ENCODE measurements at regions not wholly inside any gene's neighbourhood (a gene's known extent, or its start where the extent isn't known, plus 50 kb on each side); places are given as distances from the start of the nearest gene placed in this dataset.

GRCh38 chr2:226179010-226179409, 620.6 kb downstream of the IRS1 start:
- TF ChIP-seq, protein P1, sequence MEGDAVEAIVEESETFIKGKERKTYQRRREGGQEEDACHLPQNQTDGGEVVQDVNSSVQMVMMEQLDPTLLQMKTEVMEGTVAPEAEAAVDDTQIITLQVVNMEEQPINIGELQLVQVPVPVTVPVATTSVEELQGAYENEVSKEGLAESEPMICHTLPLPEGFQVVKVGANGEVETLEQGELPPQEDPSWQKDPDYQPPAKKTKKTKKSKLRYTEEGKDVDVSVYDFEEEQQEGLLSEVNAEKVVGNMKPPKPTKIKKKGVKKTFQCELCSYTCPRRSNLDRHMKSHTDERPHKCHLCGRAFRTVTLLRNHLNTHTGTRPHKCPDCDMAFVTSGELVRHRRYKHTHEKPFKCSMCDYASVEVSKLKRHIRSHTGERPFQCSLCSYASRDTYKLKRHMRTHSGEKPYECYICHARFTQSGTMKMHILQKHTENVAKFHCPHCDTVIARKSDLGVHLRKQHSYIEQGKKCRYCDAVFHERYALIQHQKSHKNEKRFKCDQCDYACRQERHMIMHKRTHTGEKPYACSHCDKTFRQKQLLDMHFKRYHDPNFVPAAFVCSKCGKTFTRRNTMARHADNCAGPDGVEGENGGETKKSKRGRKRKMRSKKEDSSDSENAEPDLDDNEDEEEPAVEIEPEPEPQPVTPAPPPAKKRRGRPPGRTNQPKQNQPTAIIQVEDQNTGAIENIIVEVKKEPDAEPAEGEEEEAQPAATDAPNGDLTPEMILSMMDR (IDR thresholded peaks at IDR 0.05): no peak
- no peaks in the 10 kb centered on the region for H3K27me3 Mint-ChIP-seq (ENCODE audit: unreplicated experiment)
- H3K36me3 Mint-ChIP-seq (ENCODE audit: unreplicated experiment): peaks cover 4% of the 10 kb centered on the region
- DNase-seq (ENCODE audit: extremely low spot score, unreplicated experiment): no peak
- no peak overlapping the region for H3K4me3 Mint-ChIP-seq (ENCODE audit: unreplicated experiment)
- peaks cover 1% of the 10 kb centered on the region for H3K4me1 Mint-ChIP-seq (ENCODE audit: unreplicated experiment)
- no peak overlapping the region for H3K27ac Mint-ChIP-seq (ENCODE audit: unreplicated experiment)
- peaks cover 18% of the 10 kb centered on the region for H3K9me3 Mint-ChIP-seq (ENCODE audit: unreplicated experiment)

DNA sequence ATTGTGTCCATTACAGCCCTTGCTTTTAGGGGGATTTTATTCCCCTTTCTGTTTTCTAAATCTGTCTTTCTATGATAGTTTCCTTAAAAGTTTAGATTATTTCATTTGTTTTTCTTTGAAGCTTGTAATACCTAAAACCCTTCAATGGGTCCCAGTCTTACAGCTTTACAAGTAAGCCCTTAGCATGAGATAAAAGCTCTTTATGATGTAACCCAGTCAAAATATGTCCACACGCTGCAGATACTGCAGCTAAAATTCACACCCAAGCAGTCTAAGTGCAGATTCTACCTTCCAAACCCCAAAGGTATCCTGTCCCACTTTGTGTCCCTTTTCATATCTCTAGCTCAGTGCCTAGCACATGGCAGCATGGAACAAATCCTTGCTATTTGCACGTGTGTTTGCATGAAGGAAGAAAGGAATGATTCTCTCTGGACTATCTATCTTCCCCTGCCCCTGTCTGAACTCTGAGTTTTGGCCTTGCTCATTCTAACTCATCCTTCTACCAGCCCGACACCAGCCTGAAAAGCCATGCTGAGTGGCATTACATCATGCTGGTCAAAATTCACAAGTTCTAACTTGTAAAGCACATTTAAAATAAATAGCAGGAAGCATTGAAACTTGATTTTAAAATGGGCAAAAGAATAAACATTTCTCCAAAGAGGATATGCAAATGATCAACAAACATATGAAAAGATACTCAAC, 623.2 kb downstream of the IRS1 start:
- peaks cover 18% of the 10 kb centered on the region for H3K9me3 Mint-ChIP-seq (ENCODE audit: unreplicated experiment)
- DNase-seq (ENCODE audit: extremely low spot score, unreplicated experiment): no peak
- H3K27ac Mint-ChIP-seq (ENCODE audit: unreplicated experiment): no peak overlapping the region
- TF ChIP-seq, protein P1 (IDR thresholded peaks at IDR 0.05): no peak
- no peaks in the 10 kb centered on the region for H3K27me3 Mint-ChIP-seq (ENCODE audit: unreplicated experiment)
- no peaks in the 10 kb centered on the region for H3K4me1 Mint-ChIP-seq (ENCODE audit: unreplicated experiment)
- no peak overlapping the region for H3K4me3 Mint-ChIP-seq (ENCODE audit: unreplicated experiment)
- peaks cover 4% of the 10 kb centered on the region for H3K36me3 Mint-ChIP-seq (ENCODE audit: unreplicated experiment)

DNA sequence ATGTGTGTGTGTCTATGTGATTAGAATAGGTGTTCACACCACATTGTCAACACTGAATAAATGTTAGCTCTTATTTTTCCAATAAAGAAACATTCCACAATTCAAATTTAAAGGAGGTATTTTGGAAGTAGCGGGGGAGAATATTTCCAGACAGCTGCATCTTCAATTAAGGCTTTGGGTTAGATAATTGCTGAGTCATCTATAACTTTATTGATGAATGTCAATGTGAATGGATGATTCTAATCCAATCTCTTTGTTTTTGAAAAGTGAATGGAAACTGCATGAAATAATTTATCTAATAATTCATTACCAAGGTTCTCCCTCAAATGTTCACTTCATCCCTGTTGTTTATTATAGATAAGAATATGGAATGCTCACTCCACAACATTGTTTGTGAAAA, 625.2 kb downstream of the IRS1 start:
- Mint-ChIP-seq H3K9me3 (ENCODE audit: unreplicated experiment) (peaks cover 16% of the 10 kb centered on the region), H3K4me1 (ENCODE audit: unreplicated experiment) (no peaks in the 10 kb centered on the region), H3K36me3 (ENCODE audit: unreplicated experiment) (peaks cover 4% of the 10 kb centered on the region), H3K27me3 (ENCODE audit: unreplicated experiment) (no peaks in the 10 kb centered on the region), H3K4me3 (ENCODE audit: unreplicated experiment) (no peak overlapping the region), H3K27ac (ENCODE audit: unreplicated experiment) (no peak overlapping the region)
- TF ChIP-seq, protein P1 (IDR thresholded peaks at IDR 0.05): no peak
- no peak for DNase-seq (ENCODE audit: extremely low spot score, unreplicated experiment)

DNA sequence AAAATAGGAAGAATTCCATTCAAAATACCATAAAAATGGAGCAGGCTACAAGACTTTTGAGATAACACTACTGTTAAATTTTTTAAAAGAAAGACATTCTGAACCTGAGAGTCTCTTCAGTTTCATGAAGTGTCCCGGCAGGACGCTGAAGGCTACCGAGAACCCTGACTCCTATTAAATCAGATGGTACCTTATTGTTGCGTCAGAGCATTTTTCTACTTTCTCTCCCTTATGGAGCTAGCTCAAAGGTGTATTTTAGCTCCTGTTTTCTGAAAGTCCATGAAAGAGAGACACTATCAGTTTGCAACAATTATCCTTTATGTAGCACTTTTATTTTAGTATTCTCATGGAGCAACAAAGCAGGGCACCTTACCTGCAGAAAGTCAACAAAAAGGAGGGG, 626.7 kb downstream of the IRS1 start:
- Mint-ChIP-seq H3K36me3 (ENCODE audit: unreplicated experiment) (no peaks in the 10 kb centered on the region), H3K9me3 (ENCODE audit: unreplicated experiment) (peaks cover 3% of the 10 kb centered on the region), H3K4me3 (ENCODE audit: unreplicated experiment) (no peak overlapping the region), H3K4me1 (ENCODE audit: unreplicated experiment) (no peaks in the 10 kb centered on the region), H3K27me3 (ENCODE audit: unreplicated experiment) (no peaks in the 10 kb centered on the region), H3K27ac (ENCODE audit: unreplicated experiment) (no peak overlapping the region)
- TF ChIP-seq, protein P1 (IDR thresholded peaks at IDR 0.05): no peak
- no peak for DNase-seq (ENCODE audit: extremely low spot score, unreplicated experiment)

- Mint-ChIP-seq H3K36me3 (ENCODE audit: unreplicated experiment) (no peaks in the 10 kb centered on the region), H3K27ac (ENCODE audit: unreplicated experiment) (no peak overlapping the region), H3K27me3 (ENCODE audit: unreplicated experiment) (no peaks in the 10 kb centered on the region), H3K9me3 (ENCODE audit: unreplicated experiment) (no peaks in the 10 kb centered on the region), H3K4me3 (ENCODE audit: unreplicated experiment) (no peak overlapping the region), H3K4me1 (ENCODE audit: unreplicated experiment) (no peaks in the 10 kb centered on the region)
- TF ChIP-seq, protein P1 (IDR thresholded peaks at IDR 0.05): no peak
- no peak for DNase-seq (ENCODE audit: extremely low spot score, unreplicated experiment)
Measured at GRCh38 chr2:226172309-226172708, 627.3 kb downstream of the IRS1 start.

All from osteocyte (in vitro differentiated cells).